ENCODE measurements at regions not wholly inside any gene's neighbourhood (a gene's known extent, or its start where the extent isn't known, plus 50 kb on each side); places are given as distances from the start of the nearest gene placed in this dataset.

GRCh38 chr9:14373706-14374105 is 59.8 kb upstream of the NFIB start:
- Histone ChIP-seq H3K9ac (ENCODE audit: extremely low read depth, low read length, poor library complexity, severe bottlenecking) (no peak overlapping the region), H3K9me3 (ENCODE audit: control insufficient read depth, low read length) (peaks cover 10% of the 10 kb centered on the region), H3K27me3 (ENCODE audit: control insufficient read depth, insufficient read depth, low read length, poor library complexity, severe bottlenecking) (no peaks in the 10 kb centered on the region), H3K36me3 (ENCODE audit: control insufficient read depth, insufficient read depth, low read length) (no peaks in the 10 kb centered on the region), H3K27ac (ENCODE audit: low read depth, low read length) (no peak overlapping the region), H3K4me1 (ENCODE audit: control insufficient read depth, insufficient read depth, low read length) (peaks cover 17% of the 10 kb centered on the region), H3K4me3 (ENCODE audit: low read length) (no peak overlapping the region)
- no peaks in the 10 kb centered on the region for H3K27me3 Mint-ChIP-seq (ENCODE audit: insufficient read depth)
- no peak overlapping the region for H3K4me3 Mint-ChIP-seq
- DNase-seq = no peak
- 69 to 70% methylated on average over 3 to 4 of the region's 4 CpGs for WGBS, 2 experiments (ENCODE audit: insufficient coverage in 1 of 2, insufficient read length in 1 of 2)
- no peak for TF ChIP-seq CTCF (conservative IDR thresholded peaks at IDR 0.05)
- peaks cover 22% of the 10 kb centered on the region for H3K4me1 Mint-ChIP-seq
- peak overlapping the region; percentile 84 for H3K27ac Mint-ChIP-seq
- peaks cover 11% of the 10 kb centered on the region for H3K9me3 Mint-ChIP-seq
- no peaks in the 10 kb centered on the region for H3K36me3 Mint-ChIP-seq (ENCODE audit: low read depth)

GRCh38 chr9:14373336-14373666 is 59.4 kb upstream of the NFIB start:
- peak overlapping the region; percentile 84 for H3K27ac Mint-ChIP-seq
- no peaks in the 10 kb centered on the region for H3K27me3 Mint-ChIP-seq (ENCODE audit: insufficient read depth)
- H3K4me3 Mint-ChIP-seq = no peak overlapping the region
- peaks cover 11% of the 10 kb centered on the region for H3K9me3 Mint-ChIP-seq
- H3K4me3 ChIP-seq (ENCODE audit: low read length) = peak overlapping the region; percentile 19
- no peaks in the 10 kb centered on the region for H3K27me3 ChIP-seq (ENCODE audit: control insufficient read depth, insufficient read depth, low read length, poor library complexity, severe bottlenecking)
- peaks cover 17% of the 10 kb centered on the region for H3K4me1 ChIP-seq (ENCODE audit: control insufficient read depth, insufficient read depth, low read length)
- no peak overlapping the region for H3K9ac ChIP-seq (ENCODE audit: extremely low read depth, low read length, poor library complexity, severe bottlenecking)
- peaks cover 10% of the 10 kb centered on the region for H3K9me3 ChIP-seq (ENCODE audit: control insufficient read depth, low read length)
- TF ChIP-seq CTCF (conservative IDR thresholded peaks at IDR 0.05) = no peak
- no peaks in the 10 kb centered on the region for H3K36me3 Mint-ChIP-seq (ENCODE audit: low read depth)
- H3K4me1 Mint-ChIP-seq = peaks cover 21% of the 10 kb centered on the region
- H3K36me3 ChIP-seq (ENCODE audit: control insufficient read depth, insufficient read depth, low read length) = no peaks in the 10 kb centered on the region
- no peak overlapping the region for H3K27ac ChIP-seq (ENCODE audit: low read depth, low read length)
- DNase-seq = no peak

- peak; percentile 88 for DNase-seq
- H3K9me3 ChIP-seq (ENCODE audit: control insufficient read depth, low read length) = peaks cover 10% of the 10 kb centered on the region
- no peak for TF ChIP-seq CTCF (conservative IDR thresholded peaks at IDR 0.05)
- no peak overlapping the region for H3K27ac ChIP-seq (ENCODE audit: low read depth, low read length)
- no peak overlapping the region for H3K9ac ChIP-seq (ENCODE audit: extremely low read depth, low read length, poor library complexity, severe bottlenecking)
- peaks cover 11% of the 10 kb centered on the region for H3K9me3 Mint-ChIP-seq
- peak overlapping the region; percentile 81 for H3K27ac Mint-ChIP-seq
- H3K4me3 Mint-ChIP-seq = no peak overlapping the region
- H3K27me3 ChIP-seq (ENCODE audit: control insufficient read depth, insufficient read depth, low read length, poor library complexity, severe bottlenecking) = no peaks in the 10 kb centered on the region
- peaks cover 21% of the 10 kb centered on the region for H3K4me1 Mint-ChIP-seq
- 17 to 33% methylated on average over 1 to 4 of the region's 4 CpGs for WGBS, 2 experiments (ENCODE audit: insufficient coverage in 1 of 2, insufficient read length in 1 of 2)
- peaks cover 17% of the 10 kb centered on the region for H3K4me1 ChIP-seq (ENCODE audit: control insufficient read depth, insufficient read depth, low read length)
- H3K36me3 Mint-ChIP-seq (ENCODE audit: low read depth) = no peaks in the 10 kb centered on the region
- H3K27me3 Mint-ChIP-seq (ENCODE audit: insufficient read depth) = no peaks in the 10 kb centered on the region
- peak overlapping the region; percentile 19 for H3K4me3 ChIP-seq (ENCODE audit: low read length)
- no peaks in the 10 kb centered on the region for H3K36me3 ChIP-seq (ENCODE audit: control insufficient read depth, insufficient read depth, low read length)
Observed at GRCh38 chr9:14372437-14373335, 58.7 kb upstream of the NFIB start.

Data from endodermal cell (in vitro differentiated cells).